ENCODE measurements at regions not wholly inside any gene's neighbourhood (a gene's known extent, or its start where the extent isn't known, plus 50 kb on each side); places are given as distances from the start of the nearest gene placed in this dataset.

DNA sequence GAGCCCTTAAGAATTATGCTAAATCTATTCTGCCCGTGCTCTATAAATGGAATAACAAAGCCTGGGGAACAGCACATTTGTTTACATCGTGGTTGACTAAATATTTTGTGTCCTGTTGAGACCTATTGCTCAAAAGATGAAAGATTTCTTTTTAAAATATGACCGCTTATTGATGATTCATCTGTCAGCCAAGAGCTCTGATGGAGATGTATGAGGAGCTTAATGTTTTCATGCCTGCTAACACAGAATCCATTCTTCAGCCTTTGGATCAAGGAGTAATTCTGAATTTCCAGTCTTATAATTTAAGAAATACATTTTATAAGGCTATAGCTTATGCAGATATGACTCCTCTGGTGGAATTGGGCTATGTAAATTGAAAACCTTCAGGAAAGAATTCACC is 271.3 kb upstream of the FAT4 start:
- Histone ChIP-seq H3K9me2 (ENCODE audit: low read depth, low read length) (no peaks in the 10 kb centered on the region), H3K27ac (ENCODE audit: low read depth, low read length, poor library complexity, severe bottlenecking) (no peak overlapping the region), H3K4me1 (ENCODE audit: insufficient read depth, low read length, severe bottlenecking) (no peaks in the 10 kb centered on the region), H3K79me2 (ENCODE audit: insufficient read depth, low read length) (no peaks in the 10 kb centered on the region), H2AFZ (ENCODE audit: low read length) (no peak overlapping the region), H3K9me3 (ENCODE audit: low read length) (no peaks in the 10 kb centered on the region), H3K4me3 (ENCODE audit: low read depth, low read length, poor library complexity, severe bottlenecking) (no peak overlapping the region), H4K20me1 (ENCODE audit: insufficient read depth, low read length) (no peaks in the 10 kb centered on the region), H3K9ac (ENCODE audit: low read length) (no peak overlapping the region), H3K36me3 (ENCODE audit: insufficient read depth, low read length) (no peaks in the 10 kb centered on the region), H3F3A (ENCODE audit: insufficient read depth, low read length) (no peaks in the 10 kb centered on the region), H3K4me2 (ENCODE audit: low read length) (no peak overlapping the region), H3K27me3 (ENCODE audit: insufficient read depth, low read length) (no peaks in the 10 kb centered on the region)
- no peak for TF ChIP-seq EZH2 (IDR thresholded peaks at IDR 0.05; ENCODE audit: borderline replicate concordance, low read length)
- TF ChIP-seq, protein P1, sequence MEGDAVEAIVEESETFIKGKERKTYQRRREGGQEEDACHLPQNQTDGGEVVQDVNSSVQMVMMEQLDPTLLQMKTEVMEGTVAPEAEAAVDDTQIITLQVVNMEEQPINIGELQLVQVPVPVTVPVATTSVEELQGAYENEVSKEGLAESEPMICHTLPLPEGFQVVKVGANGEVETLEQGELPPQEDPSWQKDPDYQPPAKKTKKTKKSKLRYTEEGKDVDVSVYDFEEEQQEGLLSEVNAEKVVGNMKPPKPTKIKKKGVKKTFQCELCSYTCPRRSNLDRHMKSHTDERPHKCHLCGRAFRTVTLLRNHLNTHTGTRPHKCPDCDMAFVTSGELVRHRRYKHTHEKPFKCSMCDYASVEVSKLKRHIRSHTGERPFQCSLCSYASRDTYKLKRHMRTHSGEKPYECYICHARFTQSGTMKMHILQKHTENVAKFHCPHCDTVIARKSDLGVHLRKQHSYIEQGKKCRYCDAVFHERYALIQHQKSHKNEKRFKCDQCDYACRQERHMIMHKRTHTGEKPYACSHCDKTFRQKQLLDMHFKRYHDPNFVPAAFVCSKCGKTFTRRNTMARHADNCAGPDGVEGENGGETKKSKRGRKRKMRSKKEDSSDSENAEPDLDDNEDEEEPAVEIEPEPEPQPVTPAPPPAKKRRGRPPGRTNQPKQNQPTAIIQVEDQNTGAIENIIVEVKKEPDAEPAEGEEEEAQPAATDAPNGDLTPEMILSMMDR (IDR thresholded peaks at IDR 0.05; ENCODE audit: low read length) = no peak

DNA sequence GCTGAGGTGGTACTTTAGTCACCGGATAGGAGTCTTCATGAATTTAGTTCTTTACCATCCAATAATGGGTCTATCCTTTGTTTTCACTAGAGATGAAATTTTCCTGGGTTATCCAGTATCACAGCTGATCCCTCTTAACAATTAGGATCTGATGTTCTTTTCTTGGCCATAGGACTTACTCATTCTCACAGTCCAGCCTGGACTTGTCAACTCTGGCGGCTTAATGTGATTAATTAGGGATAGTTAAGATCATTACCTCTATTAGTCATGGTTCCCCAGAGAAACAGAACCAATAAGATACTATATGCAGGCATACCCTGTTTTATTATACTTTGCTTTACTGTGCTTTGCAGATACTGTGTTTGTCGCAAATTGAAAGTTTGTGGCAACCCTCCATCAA is 272.7 kb upstream of the FAT4 start:
- Histone ChIP-seq H3K27me3 (ENCODE audit: insufficient read depth, low read length) (no peaks in the 10 kb centered on the region), H3K4me3 (ENCODE audit: low read depth, low read length, poor library complexity, severe bottlenecking) (no peak overlapping the region), H3F3A (ENCODE audit: insufficient read depth, low read length) (no peaks in the 10 kb centered on the region), H3K9ac (ENCODE audit: low read length) (no peak overlapping the region), H3K4me1 (ENCODE audit: insufficient read depth, low read length, severe bottlenecking) (no peaks in the 10 kb centered on the region), H3K4me2 (ENCODE audit: low read length) (no peak overlapping the region), H4K20me1 (ENCODE audit: insufficient read depth, low read length) (no peaks in the 10 kb centered on the region), H3K79me2 (ENCODE audit: insufficient read depth, low read length) (no peaks in the 10 kb centered on the region), H3K9me3 (ENCODE audit: low read length) (no peaks in the 10 kb centered on the region), H2AFZ (ENCODE audit: low read length) (no peak overlapping the region), H3K9me2 (ENCODE audit: low read depth, low read length) (no peaks in the 10 kb centered on the region), H3K27ac (ENCODE audit: low read depth, low read length, poor library complexity, severe bottlenecking) (no peak overlapping the region), H3K36me3 (ENCODE audit: insufficient read depth, low read length) (no peaks in the 10 kb centered on the region)
- no peak for TF ChIP-seq EZH2 (IDR thresholded peaks at IDR 0.05; ENCODE audit: borderline replicate concordance, low read length)
- TF ChIP-seq, protein P1 (IDR thresholded peaks at IDR 0.05; ENCODE audit: low read length) = no peak

DNA sequence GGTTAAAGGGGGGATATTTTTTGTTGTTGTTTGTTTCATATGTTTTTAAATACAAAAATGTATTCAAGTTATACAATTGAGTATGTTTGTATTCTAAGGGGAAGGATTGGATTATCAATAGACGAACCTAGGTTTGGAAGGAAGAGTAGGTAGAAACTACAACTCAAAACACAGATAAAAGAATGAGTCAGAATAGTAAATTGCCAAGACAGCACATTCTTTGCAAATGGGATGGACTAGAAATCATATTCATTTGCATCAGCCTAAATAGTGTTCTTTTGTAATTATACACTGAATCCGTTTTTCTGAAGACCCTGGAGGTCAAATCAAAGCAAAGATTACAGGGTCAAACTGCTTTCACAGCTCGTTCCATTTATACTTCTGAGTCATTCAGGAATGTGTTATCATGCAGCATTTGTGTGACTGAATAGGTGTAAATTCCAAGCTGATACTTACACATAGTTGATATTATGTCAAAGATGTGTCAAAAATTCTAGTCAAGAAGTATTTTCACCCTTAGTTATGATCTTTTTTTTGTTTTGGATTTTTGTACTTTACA is 273.3 kb upstream of the FAT4 start:
- Histone ChIP-seq H3K9ac (ENCODE audit: low read length) (no peak overlapping the region), H3K9me2 (ENCODE audit: low read depth, low read length) (no peaks in the 10 kb centered on the region), H3K9me3 (ENCODE audit: low read length) (no peaks in the 10 kb centered on the region), H3K4me2 (ENCODE audit: low read length) (no peak overlapping the region), H3K36me3 (ENCODE audit: insufficient read depth, low read length) (no peaks in the 10 kb centered on the region), H2AFZ (ENCODE audit: low read length) (no peak overlapping the region), H4K20me1 (ENCODE audit: insufficient read depth, low read length) (no peaks in the 10 kb centered on the region), H3K27ac (ENCODE audit: low read depth, low read length, poor library complexity, severe bottlenecking) (no peak overlapping the region), H3K4me1 (ENCODE audit: insufficient read depth, low read length, severe bottlenecking) (no peaks in the 10 kb centered on the region), H3K79me2 (ENCODE audit: insufficient read depth, low read length) (no peaks in the 10 kb centered on the region), H3K27me3 (ENCODE audit: insufficient read depth, low read length) (no peaks in the 10 kb centered on the region), H3K4me3 (ENCODE audit: low read depth, low read length, poor library complexity, severe bottlenecking) (no peak overlapping the region), H3F3A (ENCODE audit: insufficient read depth, low read length) (no peaks in the 10 kb centered on the region)
- TF ChIP-seq, protein P1 (IDR thresholded peaks at IDR 0.05; ENCODE audit: low read length) = no peak

All from OCI-LY1 (cell line).